ENCODE measurements at regions not wholly inside any gene's neighbourhood (a gene's known extent, or its start where the extent isn't known, plus 50 kb on each side); places are given as distances from the start of the nearest gene placed in this dataset.

- no peak for TF ChIP-seq POLR2A (IDR thresholded peaks at IDR 0.05)
- TF ChIP-seq POLR2AphosphoS5 (IDR thresholded peaks at IDR 0.05), result no peak
- TF ChIP-seq CTCF (IDR thresholded peaks at IDR 0.05), result no peak
Measured at GRCh38 chr1:82947278-82947677, 1051.7 kb downstream of the TTLL7 start.
